ENCODE measurements at regions not wholly inside any gene's neighbourhood (a gene's known extent, or its start where the extent isn't known, plus 50 kb on each side); places are given as distances from the start of the nearest gene placed in this dataset.

GRCh38 chr6:95127261-95127660, 450.1 kb upstream of the MANEA start:
- DNase-seq (ENCODE audit: low spot score in 2 of 2) (no peak), ATAC-seq (no peak)
- H3K36me3 Mint-ChIP-seq, result no peaks in the 10 kb centered on the region
- H3K9me3 Mint-ChIP-seq, result peaks cover 3 to 10% of the 10 kb centered on the region in 2 donors
- H3K27ac Mint-ChIP-seq, result no peak overlapping the region

DNA sequence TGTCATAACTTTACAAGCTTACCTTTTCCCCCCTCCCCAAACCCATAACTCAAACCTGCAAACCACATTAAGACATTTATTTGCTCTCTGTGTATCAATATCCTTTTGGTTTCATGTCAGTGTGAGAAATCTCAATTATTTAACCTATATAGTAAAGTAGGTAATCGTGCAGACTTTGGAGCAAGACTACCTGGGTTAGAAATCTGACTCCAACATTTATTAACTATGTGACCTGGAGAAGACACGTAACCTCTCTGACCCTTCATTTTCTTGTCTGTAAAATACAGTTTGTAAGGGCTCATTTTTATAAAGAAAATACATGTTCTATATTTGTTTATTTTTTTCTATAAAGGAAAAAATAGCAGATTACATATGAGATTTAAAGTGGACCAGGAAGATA, 448.9 kb upstream of the MANEA start:
- Mint-ChIP-seq H3K9me3 (peaks cover 3 to 10% of the 10 kb centered on the region in 2 donors), H3K27ac (no peak overlapping the region), H3K36me3 (no peaks in the 10 kb centered on the region)
- ATAC-seq (no peak), DNase-seq (ENCODE audit: low spot score in 2 of 2) (no peak)

GRCh38 chr6:95128947-95129346, 448.4 kb upstream of the MANEA start:
- Mint-ChIP-seq H3K36me3 (no peaks in the 10 kb centered on the region), H3K9me3 (peaks cover 3 to 10% of the 10 kb centered on the region in 2 donors), H3K27ac (no peak overlapping the region)
- ATAC-seq, result no peak
- no peak for DNase-seq (ENCODE audit: low spot score in 2 of 2)

DNA sequence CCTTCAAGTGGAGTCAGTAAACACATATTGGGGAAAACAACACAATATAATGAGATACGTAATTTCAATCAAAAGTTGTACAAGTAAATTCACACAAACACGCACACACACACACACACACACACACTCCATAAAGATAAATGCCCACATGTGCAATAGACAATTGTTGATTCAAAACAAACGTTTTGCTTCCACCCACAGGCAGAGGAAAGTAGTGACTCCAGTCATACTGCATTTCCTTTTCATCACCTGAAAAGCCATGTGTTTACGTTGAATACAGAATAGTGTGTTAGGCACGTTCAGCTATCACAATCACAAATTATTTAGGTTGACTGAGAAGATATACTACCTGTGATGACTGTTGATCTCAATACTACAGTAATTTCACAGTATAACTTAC, 443.8 kb upstream of the MANEA start:
- ATAC-seq, result no peak
- no peak for DNase-seq (ENCODE audit: low spot score in 2 of 2)
- H3K36me3 Mint-ChIP-seq, result no peaks in the 10 kb centered on the region
- H3K9me3 Mint-ChIP-seq, result peaks cover 0 to 4% of the 10 kb centered on the region in 2 donors
- H3K27ac Mint-ChIP-seq, result no peak overlapping the region

- H3K9me3 Mint-ChIP-seq, result peaks cover 0 to 4% of the 10 kb centered on the region in 2 donors
- ATAC-seq, result no peak
Measured at GRCh38 chr6:95135182-95135581, 442.2 kb upstream of the MANEA start.

GRCh38 chr6:95142101-95142500, 435.2 kb upstream of the MANEA start:
- Mint-ChIP-seq H3K36me3 (no peaks in the 10 kb centered on the region), H3K9me3 (no peaks in the 10 kb centered on the region), H3K27ac (no peak overlapping the region)
- no peak for ATAC-seq
- no peak for DNase-seq (ENCODE audit: low spot score in 2 of 2)

More at GRCh38 chr6:95135182-95135581, 442.2 kb upstream of the MANEA start:
- H3K27ac Mint-ChIP-seq, result no peak overlapping the region
- H3K36me3 Mint-ChIP-seq, result no peaks in the 10 kb centered on the region
- DNase-seq (ENCODE audit: low spot score in 2 of 2), result no peak

- Mint-ChIP-seq H3K36me3 (no peaks in the 10 kb centered on the region), H3K9me3 (no peaks in the 10 kb centered on the region), H3K27ac (no peak overlapping the region)
- no peak for ATAC-seq
- DNase-seq (ENCODE audit: low spot score in 2 of 2), result no peak
Measured at GRCh38 chr6:95142661-95143335, 434.5 kb upstream of the MANEA start.

GRCh38 chr6:95143408-95144180, 433.7 kb upstream of the MANEA start:
- ATAC-seq, result no peak
- no peak for DNase-seq (ENCODE audit: low spot score in 2 of 2)
- no peak overlapping the region for H3K27ac Mint-ChIP-seq
- H3K36me3 Mint-ChIP-seq, result no peaks in the 10 kb centered on the region
- H3K9me3 Mint-ChIP-seq, result peaks cover 3% of the 10 kb centered on the region in 2 donors

DNA sequence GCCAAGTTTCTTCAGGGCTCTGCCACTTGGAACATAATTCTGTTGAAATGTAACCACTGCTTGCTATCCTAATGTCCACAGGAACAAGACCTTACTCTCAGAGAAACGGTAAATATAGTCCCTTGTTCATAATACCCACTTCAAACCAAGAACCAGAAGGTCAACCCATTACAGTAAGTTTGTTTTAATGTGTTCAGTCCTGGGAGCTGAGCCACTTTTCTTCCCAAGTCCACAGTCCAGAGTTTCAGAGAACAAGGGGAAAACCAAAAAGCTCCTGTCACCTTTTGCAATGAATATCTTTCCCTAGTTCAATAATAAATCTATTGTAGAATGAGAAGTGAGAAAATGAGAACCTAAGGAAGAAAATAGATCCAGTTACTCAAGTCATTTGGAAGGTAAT, 431.9 kb upstream of the MANEA start:
- DNase-seq (ENCODE audit: low spot score in 2 of 2) (no peak), ATAC-seq (no peak)
- Mint-ChIP-seq H3K9me3 (peaks cover 4% of the 10 kb centered on the region in 2 donors), H3K27ac (no peak overlapping the region), H3K36me3 (no peaks in the 10 kb centered on the region)

GRCh38 chr6:95159557-95159956, 417.8 kb upstream of the MANEA start:
- Mint-ChIP-seq H3K36me3 (no peaks in the 10 kb centered on the region), H3K27ac (no peak overlapping the region), H3K9me3 (no peaks in the 10 kb centered on the region)
- DNase-seq (ENCODE audit: low spot score in 2 of 2) (no peak), ATAC-seq (no peak)

DNA sequence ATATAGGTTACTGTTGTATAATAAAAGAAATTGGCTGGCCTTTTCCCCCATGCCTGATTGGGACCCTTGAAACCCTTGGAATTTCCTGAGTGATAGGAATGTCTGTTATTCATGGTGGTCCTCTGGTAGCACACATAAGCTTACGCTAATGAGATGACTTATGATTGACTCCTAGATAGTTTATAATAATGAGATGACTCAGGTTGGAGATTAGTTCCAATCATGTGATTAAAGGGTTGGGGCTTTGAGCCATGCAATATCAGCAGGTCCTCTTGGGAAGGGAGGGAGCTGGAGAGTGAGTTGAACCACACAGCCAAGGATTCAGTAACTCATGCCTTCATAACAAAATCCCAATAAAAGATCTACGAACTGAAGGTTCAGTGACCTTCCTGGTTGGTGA, 407.6 kb upstream of the MANEA start:
- ATAC-seq, result no peak
- Mint-ChIP-seq H3K27ac (no peak overlapping the region), H3K36me3 (no peaks in the 10 kb centered on the region), H3K9me3 (no peaks in the 10 kb centered on the region)
- no peak for DNase-seq (ENCODE audit: low spot score in 2 of 2)

GRCh38 chr6:95175927-95176675, 401.2 kb upstream of the MANEA start:
- no peaks in the 10 kb centered on the region for H3K9me3 Mint-ChIP-seq
- no peaks in the 10 kb centered on the region for H3K36me3 Mint-ChIP-seq
- ATAC-seq, result no peak
- no peak overlapping the region for H3K27ac Mint-ChIP-seq
- DNase-seq (ENCODE audit: low spot score in 2 of 2), result no peak

- no peak overlapping the region for H3K27ac Mint-ChIP-seq
- no peak for DNase-seq (ENCODE audit: low spot score in 2 of 2)
- no peaks in the 10 kb centered on the region for H3K36me3 Mint-ChIP-seq
- H3K9me3 Mint-ChIP-seq, result peaks cover 0 to 5% of the 10 kb centered on the region in 2 donors
- no peak for ATAC-seq
Measured at GRCh38 chr6:95185874-95186273, 391.5 kb upstream of the MANEA start.

DNA sequence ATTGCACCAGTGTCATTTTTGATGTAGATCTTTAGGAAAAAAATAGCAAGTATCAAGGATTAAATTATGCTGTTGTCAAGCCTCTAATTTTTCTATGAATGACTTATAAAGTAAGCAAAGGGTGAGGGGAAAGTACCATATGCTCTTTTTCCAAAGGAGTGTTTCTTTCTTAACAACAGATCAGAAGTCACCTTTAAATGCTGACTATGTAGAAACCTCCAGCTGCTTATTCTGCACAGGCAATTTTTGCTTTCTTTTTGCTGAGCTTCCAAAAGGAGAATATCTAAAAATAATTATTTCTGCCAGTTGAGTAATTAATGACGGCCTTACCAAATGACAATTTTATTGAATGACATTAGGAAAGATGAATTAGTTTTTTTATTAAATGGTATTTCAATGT, 390.6 kb upstream of the MANEA start:
- Mint-ChIP-seq H3K27ac (no peak overlapping the region), H3K9me3 (peaks cover 0 to 5% of the 10 kb centered on the region in 2 donors), H3K36me3 (no peaks in the 10 kb centered on the region)
- no peak for DNase-seq (ENCODE audit: low spot score in 2 of 2)
- ATAC-seq, result no peak

GRCh38 chr6:95197590-95197989, 379.7 kb upstream of the MANEA start:
- Mint-ChIP-seq H3K36me3 (no peaks in the 10 kb centered on the region), H3K27ac (no peak overlapping the region), H3K9me3 (no peaks in the 10 kb centered on the region)
- ATAC-seq, result no peak
- DNase-seq (ENCODE audit: low spot score in 2 of 2), result no peak

- Mint-ChIP-seq H3K36me3 (no peaks in the 10 kb centered on the region), H3K9me3 (no peaks in the 10 kb centered on the region)
- peak; percentile 51 to 57 for ATAC-seq
Measured at GRCh38 chr6:95203153-95203754, 374.1 kb upstream of the MANEA start.

DNA sequence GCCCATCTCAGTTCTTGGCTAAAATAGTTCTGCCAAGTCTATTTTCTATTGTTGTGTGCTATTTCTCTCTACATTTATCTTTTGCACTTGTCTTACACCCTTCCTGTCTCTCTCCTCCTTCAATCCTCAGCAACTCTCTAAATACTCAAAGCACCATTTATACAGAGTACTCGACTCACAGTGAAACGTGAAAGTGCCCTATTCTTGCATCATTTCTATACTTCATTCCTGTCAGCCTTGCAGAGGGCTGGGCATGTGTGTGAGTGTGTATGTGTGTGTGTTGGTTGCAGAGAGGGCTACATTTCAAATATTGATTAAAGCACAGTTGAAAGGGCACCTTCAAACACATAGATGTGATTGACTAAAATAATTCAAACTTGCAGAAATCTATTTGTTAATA, 373.2 kb upstream of the MANEA start:
- DNase-seq (ENCODE audit: low spot score in 2 of 2), result no peak
- Mint-ChIP-seq H3K36me3 (no peaks in the 10 kb centered on the region), H3K9me3 (no peaks in the 10 kb centered on the region), H3K27ac (no peak overlapping the region)
- ATAC-seq, result no peak

More at GRCh38 chr6:95203153-95203754, 374.1 kb upstream of the MANEA start:
- peak in 1 of 2 donors; percentile 6 for DNase-seq (ENCODE audit: low spot score in 2 of 2)
- no peak overlapping the region for H3K27ac Mint-ChIP-seq
